HG02678 (cell line): ENCODE measurements at regions not wholly inside any gene's neighbourhood (a gene's known extent, or its start where the extent isn't known, plus 50 kb on each side); places are given as distances from the start of the nearest gene placed in this dataset.
"Not testable (repeated sequence)": the region's sequence is repeated elsewhere in the genome, so short reads cannot be mapped to it uniquely, and the experiment has no call there.

Experiments
- ATAC-seq: cut with Tn5 transposase; IDR thresholded peaks from one replicate; pipeline ENCODE4 v1.9.1; 2021; ENCODE audit warnings: mild to moderate bottlenecking, moderate library complexity; ENCODE audit not compliant: unreplicated experiment

GRCh38 chr14:31911160-31911559 is 165.9 kb upstream of the ARHGAP5 start:
- ATAC-seq: no peak

- no peak for ATAC-seq
Observed at GRCh38 chr14:31913370-31913769, 163.7 kb upstream of the ARHGAP5 start.

- not testable (repeated sequence) for ATAC-seq
Observed at GRCh38 chr14:31918289-31918688, 158.8 kb upstream of the ARHGAP5 start.

- no peak for ATAC-seq
Observed at GRCh38 chr14:31920001-31920400, 157.1 kb upstream of the ARHGAP5 start.

DNA sequence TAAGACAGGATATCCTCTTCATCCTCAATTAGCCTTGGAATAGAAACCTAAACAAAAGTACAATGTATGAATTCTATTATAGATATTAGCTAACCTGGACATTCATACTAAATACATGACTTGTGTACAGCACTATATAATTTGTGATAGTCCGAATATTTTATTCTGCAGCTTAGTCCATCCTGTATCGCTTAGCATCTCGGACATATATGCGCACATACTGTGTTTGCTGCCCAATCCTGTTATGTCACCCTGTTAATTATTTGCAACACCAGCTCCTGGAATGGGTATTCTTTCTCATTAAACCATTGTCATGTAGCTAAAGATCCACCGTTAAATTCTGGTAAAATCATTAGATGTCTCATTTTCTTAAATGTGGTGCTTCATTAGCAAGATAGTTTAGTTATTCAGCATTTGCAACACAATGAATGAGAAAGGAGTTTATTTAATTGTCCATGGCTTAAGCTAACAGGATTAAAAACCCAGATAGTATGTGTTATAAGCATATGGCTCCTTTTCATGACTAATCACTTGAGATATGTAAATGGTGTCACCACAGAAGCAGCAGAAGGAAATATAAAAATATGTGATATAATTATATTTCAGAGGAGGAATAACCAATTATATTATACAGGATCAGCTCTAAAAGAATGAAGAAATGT is 156.0 kb upstream of the ARHGAP5 start:
- no peak for ATAC-seq

DNA sequence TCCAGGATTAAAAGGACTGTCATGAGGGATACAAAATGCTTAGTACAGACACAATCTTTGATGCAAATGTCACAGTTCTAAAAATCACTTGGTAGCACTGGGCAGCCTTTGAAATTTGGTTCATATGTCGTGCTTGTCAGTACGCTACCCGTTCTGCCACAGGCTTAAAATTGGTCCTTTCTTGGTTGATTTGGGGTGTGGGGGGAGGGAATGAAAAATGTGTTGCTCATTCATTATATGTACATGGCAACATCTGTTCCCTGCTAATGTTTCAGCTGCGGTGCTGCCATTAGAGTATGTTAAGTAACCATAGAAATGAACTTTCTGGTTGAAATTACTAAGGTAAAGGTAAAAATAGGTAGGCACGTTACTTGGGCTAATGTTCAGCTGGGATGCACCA is 155.4 kb upstream of the ARHGAP5 start:
- ATAC-seq: no peak

DNA sequence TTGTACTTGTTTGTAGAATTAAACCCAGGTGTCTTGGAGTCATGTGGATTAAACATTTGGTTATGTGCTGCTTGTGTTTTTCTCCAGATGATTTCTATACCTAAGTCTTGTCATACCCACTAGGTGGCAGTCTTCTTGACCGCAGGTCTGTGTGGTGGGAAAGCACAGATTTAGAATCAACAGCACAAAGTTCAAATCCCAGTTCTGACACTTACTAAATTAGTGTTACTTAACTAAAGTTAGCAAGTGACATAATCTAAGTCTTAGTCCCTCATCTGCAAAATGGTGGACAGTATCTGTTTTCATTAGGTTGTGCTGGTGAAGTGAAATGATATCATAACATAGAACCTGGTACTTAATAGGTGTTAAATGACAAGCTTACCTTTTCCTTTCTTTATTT is 151.0 kb upstream of the ARHGAP5 start:
- no peak for ATAC-seq

GRCh38 chr14:31926652-31927347 is 150.3 kb upstream of the ARHGAP5 start:
- ATAC-seq: no peak

DNA sequence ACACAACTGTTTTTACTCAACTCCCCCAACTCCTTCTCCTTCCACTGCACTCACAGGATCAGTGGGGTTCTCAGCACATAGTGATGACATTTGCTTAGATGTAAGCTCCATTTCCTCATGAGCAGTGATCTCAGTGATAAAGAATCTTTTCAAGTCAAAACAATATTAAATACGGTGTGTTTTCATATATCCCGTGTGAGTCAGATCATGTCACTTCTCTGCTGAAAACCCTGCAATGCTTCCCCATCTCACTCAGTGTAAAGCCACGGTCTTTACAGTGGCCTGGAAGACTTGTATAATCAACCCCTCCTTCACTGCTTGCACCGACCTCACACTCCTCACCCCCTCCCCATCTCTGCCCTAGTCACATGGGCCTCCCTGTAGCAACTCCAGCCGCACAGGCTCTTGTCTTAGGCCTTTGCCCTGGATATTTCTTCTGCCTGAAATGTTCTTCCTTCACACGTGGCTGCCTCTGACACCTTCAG is 149.7 kb upstream of the ARHGAP5 start:
- no peak for ATAC-seq

GRCh38 chr14:31930070-31930469 is 147.0 kb upstream of the ARHGAP5 start:
- no peak for ATAC-seq

- no peak for ATAC-seq
Observed at GRCh38 chr14:31930493-31931240, 146.4 kb upstream of the ARHGAP5 start.

DNA sequence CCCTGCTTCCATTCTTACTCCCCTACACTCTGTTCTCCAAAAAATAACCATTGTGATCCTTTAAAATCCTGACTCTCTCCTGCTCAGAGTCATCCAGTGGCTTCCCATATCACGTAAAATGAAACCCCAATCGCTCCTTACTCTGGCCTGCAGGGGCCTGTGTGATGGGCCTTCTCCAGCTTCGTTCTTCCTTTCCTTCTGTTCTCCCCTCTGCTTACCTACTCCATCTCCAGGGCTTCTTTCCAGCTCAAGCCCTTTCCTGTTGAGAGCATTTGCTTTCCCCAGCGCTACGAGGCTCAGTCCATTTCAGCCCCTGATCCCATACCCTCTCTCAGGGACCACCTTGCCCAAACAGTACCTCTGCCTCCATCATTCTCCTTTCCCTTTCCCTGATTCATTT is 144.4 kb upstream of the ARHGAP5 start:
- ATAC-seq: no peak

- ATAC-seq: no peak
Observed at GRCh38 chr14:31933716-31934115, 143.4 kb upstream of the ARHGAP5 start.

- ATAC-seq: no peak
Observed at GRCh38 chr14:31934767-31935266, 142.3 kb upstream of the ARHGAP5 start.

GRCh38 chr14:31935391-31935790 is 141.7 kb upstream of the ARHGAP5 start:
- ATAC-seq: no peak

- ATAC-seq: no peak
Observed at GRCh38 chr14:31936115-31936514, 141.0 kb upstream of the ARHGAP5 start.

DNA sequence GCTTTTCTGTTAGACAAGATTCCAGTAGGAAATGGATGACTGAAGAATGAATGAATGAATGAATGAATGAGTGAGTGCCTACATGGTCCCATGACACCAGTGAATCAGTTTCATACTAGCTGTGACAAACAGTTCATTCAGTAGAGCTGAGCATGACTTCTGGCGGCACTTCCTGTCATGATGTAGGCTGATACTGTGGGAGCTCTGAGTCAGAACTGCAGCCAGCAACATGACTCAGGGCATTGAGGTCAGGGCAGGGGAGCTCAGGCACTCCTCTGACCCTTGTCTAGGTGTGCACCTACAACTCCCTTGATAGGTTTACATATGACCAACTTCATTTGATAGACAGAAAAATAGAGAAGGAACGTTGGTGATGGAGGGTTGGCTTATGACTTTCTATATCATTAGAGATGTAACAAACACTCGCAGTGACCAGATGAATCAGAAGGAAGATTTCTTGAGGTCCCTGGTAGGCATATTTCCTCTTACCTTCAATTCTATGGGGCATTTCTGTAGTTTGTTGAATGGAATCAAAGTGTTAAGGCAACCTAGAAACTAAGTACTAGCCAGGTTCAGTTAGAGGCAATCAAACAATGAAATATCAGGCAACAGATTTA is 139.3 kb upstream of the ARHGAP5 start:
- ATAC-seq: peak; percentile 98

- ATAC-seq: no peak
Observed at GRCh38 chr14:31939934-31940333, 137.2 kb upstream of the ARHGAP5 start.

DNA sequence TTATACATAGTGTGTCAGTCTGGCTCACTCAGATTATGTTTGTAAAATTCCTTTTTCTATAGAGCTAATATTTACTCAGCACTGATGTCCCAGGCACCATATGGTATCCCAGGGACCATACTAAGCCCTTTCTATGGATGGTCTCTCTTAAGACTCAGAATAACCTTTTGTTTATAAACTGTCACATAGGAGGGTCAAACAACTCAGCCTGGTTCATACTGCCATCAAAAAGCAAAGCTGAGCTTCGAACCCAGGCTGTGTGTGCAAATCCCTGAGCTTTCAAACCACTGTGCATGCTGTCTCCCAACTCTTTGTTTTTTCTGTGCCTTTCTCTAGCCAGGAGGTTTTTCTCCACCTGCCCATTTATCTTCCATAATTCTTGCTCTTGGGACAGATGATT is 135.6 kb upstream of the ARHGAP5 start:
- no peak for ATAC-seq

GRCh38 chr14:31942166-31942841 is 134.8 kb upstream of the ARHGAP5 start:
- ATAC-seq: no peak
